ENCODE measurements at regions not wholly inside any gene's neighbourhood (a gene's known extent, or its start where the extent isn't known, plus 50 kb on each side); places are given as distances from the start of the nearest gene placed in this dataset.
"Not testable (repeated sequence)": the region's sequence is repeated elsewhere in the genome, so short reads cannot be mapped to it uniquely, and the experiment has no call there.

DNA sequence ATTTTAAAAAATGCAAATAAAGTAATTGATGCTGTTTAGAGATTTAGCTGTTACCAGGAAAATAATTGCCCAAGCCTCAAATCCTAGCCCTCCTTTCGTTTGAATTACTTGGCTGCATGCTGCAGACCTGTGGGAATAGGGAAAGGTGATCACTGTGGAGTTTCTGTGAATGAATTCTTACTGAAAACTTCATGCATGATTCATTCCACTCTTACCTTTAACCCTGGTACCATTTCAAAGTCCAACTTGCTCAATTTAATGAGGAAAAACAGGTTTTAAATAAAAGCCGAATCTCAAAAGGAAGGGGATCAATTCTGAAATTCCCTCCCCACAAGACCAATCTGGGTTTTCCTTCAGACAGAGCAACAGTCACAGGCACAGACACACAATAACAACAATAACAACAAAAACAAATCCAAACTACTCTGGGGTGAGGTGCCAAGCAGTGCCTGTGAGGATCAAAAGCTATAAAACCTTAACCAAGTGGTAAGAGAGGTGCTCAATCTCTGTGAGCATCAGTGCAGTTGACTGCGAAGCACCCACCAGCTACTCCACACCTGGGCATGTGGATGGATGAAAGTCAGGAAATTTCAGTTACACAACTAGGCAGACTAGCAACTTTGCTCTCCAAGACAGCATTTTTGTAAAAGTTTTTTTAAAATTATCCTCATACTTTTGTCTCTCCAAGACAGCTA lies 200.8 kb downstream of the CNTN3 start:
- DNase-seq, result no peak

DNA sequence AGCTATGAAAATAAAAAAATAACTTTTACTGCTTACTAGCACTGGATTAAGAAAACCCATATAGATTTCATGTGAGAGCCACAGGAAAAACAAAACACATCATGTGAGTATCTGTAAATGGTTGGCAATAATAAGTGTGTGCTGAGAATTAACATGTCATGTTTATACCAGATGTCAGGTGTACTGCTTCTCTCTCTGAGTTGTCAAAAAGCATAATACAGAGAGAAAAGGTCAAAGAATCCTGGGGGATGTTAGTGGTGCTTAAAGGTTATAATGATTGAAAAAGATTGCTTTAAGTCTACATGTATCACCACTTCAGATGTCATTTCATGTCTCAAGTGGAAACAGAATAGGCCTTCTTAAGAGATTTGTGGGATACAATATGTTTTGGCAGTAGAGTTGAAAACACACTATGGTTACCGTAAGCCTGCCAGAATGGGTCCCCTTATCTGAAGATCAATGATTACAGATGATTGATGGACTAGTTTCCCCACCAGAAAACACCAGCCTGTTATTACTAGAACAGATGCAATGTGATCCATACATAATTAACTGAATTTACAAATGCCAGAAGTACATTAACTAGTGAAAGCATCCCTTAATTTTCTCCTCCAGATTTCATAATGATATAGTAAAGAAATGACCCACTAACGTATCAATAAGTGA lies 204.1 kb downstream of the CNTN3 start:
- DNase-seq, result no peak

DNA sequence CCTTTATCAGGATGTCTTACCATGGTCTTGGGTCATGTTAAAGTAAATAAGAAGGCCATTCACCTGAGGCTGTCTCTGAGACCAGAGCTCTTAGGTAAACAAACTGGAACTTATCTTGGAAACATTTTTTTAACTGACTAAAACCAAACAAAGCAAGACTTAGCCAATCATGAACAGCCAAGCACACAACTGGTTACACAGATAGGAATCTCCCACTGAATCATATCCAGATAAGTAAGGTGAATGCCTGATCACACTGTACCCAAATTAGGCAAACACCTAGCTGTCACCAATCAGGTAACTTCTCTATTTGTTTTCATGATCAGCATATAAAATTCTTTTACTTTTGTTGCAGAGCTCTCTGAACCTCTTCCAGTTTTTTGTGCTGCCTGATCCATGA lies 205.4 kb downstream of the CNTN3 start:
- no peak for DNase-seq

- no peak for DNase-seq
These were observed 211.2 kb downstream of the CNTN3 start for GRCh38 chr3:74403307-74403706.

DNA sequence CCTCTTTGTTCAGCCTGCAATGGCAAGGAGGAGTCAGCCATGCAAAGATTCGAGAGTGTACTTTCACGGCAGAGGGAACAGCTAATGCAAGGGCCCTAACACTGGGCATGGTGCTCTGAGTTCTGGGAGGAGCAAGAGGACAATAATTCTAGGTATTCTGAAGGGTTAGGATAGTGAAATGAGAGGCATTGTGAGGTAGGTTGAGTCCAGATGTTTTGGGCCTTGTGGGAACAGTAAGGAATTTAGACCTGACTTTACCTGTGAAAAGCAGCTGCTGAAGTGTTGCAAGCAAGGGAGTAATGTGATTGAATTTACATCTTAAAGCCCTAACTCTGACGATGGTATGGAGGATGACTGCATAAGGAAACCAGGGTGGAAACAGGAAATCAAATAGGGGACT lies 211.6 kb downstream of the CNTN3 start:
- DNase-seq, result no peak

DNA sequence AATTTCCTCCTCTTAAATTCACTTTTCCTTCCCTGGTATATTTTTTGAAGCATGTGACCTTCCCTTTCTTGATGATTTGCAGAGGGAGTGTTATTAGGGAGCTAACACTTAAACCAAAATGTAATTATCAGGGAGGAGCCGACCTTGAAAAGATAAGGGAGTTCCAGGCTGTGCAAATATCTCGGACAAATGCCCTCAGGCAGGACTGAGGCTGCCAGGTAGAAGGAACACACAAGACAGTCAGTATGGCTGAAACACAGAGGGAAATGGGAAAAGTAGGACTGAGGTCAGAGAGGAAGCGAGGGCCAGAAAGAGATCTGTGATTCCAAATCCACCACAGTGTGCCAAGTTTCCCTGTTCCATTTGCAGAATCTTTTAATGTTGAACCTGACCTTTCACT lies 221.0 kb downstream of the CNTN3 start:
- no peak for DNase-seq

DNA sequence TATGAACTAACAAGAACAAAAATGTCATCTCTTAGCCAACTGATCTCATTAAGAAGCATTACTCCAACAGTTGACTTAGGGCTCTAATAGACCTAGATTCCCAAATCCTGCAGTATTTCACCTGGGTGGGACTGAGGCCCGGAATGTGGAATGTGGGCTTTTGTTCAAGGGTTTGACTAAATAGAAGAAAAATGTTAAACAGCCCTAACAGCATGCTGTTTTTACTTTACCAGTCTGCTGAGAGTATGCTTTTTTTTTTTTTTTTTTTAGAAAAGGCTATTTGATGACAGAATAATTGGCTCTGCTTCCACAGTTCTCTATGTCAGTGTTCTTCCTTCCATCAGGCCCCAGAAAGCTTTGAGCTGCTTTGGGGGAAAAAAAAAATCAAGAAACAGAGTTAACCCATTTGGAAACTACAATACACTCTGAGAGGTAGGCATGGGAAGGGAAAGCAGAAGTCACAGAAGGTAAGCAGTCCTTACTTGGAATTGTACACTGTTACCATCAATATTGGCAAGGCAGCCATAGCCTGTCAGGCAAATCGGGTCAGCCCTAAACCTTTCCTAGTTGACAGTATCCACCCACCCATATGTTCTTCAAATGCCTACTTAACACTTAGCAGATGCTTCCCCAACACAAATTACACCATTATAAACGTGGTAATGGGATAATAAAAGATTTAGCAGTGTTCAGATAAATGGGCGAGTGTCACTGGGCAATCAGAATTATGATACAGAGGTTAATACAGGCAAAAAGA lies 224.2 kb downstream of the CNTN3 start:
- peak; percentile 94 for DNase-seq

DNA sequence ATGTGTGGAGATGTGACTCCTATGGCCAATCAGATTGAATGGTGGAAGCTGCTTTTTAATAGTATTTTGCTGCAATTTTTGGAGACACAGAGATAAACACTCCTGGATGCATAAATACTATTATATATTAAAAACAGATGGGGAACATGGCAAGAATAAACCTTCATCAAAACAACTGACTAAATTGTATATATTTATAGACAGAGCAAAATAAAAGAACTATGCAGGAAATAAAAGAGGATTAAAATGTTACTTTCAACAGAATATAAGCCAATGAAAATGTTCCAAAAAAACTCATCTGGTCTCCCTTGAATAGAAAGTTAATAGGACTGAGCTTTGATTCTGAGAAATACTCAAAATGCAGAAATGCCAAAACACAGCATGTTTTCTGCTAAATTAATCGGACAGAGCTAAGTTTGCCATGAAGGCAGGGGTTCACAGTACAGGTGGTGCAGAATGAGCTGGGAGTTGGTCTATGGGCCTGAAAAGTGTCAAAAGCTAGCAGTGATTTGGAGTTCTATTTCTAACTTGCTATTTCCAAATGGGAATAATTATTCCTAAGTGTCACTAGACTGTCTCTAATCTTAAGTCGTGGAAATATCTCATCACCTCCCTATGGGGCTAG lies 227.2 kb downstream of the CNTN3 start:
- DNase-seq, result no peak

DNA sequence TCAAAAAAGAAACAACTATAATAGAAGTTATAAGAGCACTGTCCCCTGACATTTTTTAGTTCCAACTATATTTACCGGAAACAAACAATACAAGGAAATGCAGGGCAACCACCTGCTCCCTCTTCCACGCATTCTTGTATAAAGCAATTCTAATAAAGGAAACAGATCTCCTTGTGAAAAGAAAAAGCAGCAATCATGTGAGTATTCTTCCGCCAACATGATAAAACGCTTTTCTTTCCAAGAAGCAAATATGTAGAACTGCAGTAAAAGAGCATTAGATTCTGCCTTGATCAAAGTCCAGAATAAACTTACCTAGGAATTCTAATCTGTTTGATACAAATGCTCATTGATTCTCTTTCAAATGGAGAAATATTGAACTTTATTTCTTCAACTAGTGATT lies 230.3 kb downstream of the CNTN3 start:
- DNase-seq, result no peak

- no peak for DNase-seq
These were observed 236.8 kb downstream of the CNTN3 start for GRCh38 chr3:74377669-74378068.

- not testable (repeated sequence) for DNase-seq
These were observed 238.1 kb downstream of the CNTN3 start for GRCh38 chr3:74376323-74376722.

DNA sequence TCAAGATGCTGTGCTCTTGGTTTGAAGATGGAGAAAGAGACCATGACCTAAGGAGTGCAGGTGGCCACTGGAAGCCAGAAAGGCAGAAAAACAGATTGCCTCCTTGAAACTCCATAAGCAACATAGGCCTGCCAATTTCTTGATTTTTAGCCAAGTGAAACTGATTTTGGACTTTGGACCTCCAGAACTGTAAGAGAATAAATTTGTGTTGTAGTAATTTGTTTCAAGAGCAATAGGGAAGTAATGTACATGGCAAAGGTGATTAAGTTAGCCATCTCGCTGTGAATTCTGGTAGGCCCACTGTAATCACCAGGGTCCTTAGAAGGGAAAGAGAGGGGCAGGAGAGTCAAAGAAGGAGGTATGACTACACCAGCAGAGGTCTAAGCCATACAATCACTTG lies 238.8 kb downstream of the CNTN3 start:
- no peak for DNase-seq

- DNase-seq, result no peak
These were observed 241.7 kb downstream of the CNTN3 start for GRCh38 chr3:74372743-74373142.

DNA sequence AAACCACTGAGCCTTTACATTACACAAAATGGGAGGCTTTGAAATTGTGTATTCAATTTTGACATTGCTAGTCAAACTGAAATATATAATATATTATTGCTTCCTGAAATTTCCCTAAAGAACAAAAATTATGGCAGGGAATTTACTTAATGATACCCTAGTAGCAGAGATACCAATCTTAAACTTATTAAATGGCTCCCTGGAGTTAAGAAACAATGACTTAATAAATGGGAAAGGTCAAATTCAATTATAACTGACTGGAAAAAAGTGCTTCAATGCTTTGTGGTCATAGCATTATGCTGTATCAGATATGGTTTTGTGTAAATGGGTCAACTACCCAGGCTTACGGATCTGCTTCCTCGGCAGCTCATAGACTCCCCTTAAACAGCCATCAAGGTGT lies 244.1 kb downstream of the CNTN3 start:
- no peak for DNase-seq

DNA sequence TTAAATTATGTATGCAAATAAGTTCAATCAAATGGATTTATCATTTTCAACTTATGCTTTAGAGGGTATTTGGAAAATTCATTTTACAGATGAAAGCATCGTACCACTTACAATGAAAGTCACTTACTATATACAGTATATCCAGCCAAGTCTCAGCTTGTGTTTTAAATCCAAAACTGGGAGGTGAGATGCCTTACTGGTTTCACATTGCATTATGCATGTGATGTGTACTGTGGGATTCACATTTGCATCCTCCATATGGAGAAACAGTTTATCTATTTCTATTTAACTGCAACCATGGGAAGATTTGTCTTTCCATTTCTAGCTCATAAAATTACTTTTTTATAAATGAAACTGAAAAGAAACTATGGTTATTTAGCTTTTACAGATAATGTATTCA lies 248.1 kb downstream of the CNTN3 start:
- DNase-seq, result no peak

GRCh38 chr3:74363346-74363745 lies 251.1 kb downstream of the CNTN3 start:
- DNase-seq, result no peak

GRCh38 chr3:74360406-74360805 lies 254.1 kb downstream of the CNTN3 start:
- DNase-seq, result no peak

GRCh38 chr3:74357881-74358280 lies 256.6 kb downstream of the CNTN3 start:
- no peak for DNase-seq

GRCh38 chr3:74353039-74353438 lies 261.4 kb downstream of the CNTN3 start:
- DNase-seq, result peak; percentile 4

DNA sequence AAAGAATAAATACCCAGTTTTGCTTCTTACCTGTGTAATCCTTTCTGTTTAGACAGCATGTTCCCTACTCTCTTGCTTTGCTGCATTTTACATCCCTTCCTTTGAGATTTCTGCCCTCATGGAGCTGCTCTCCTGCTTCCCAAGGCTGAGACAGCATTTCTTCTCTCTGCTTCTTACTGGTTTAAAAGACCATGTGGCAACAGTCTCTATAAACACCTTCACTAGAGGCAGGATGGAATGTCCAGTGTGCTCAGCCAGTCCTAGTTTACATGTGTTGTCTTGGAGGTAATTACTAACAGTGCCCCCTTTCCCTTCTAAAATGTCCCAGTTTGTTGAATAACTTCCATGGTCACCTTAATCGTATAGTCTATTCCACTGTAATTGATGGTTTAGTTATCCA lies 262.3 kb downstream of the CNTN3 start:
- DNase-seq, result no peak

DNA sequence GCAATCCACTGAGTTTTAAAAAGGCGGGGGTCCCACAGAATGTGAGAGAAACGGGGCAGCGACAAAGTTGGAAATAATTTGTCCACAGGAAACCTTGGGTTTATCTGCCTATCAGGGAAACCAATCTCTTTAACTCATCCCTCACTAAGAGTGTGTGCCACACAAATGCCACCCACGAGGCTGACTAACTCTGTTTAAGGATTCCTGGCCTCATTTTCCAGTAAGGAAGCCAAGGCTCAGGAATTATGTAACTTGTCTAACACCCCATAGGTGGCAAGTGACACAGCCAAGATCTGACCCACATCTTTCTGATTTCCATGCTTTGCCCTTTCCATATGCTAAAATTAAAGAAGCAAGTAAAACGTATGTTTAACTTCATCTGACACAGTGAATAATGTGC lies 263.2 kb downstream of the CNTN3 start:
- no peak for DNase-seq

DNA sequence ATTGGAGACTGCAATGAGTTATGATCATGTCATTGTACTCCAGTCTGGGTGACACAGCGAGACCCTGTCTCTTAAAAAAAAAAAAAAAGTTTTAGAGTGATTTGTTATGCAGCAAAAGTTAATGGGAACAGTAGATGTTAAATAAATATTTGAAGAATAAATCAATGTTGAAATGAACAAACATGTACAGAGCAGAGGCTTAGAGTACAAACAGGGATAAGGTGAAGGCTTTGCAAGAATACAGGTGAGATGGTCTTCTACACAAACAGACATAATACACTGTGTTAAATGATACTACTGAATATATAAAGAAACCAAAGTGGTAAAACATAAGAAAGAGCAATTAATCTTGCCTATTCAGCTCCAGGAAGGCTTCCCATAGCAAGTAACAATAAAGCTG lies 265.4 kb downstream of the CNTN3 start:
- DNase-seq, result no peak

- no peak for DNase-seq
These were observed 266.7 kb downstream of the CNTN3 start for GRCh38 chr3:74347563-74348268.

Measured in NCI-H82 (cell line).